HepG2 (cell line): ENCODE measurements at regions not wholly inside any gene's neighbourhood (a gene's known extent, or its start where the extent isn't known, plus 50 kb on each side); places are given as distances from the start of the nearest gene placed in this dataset.

ENCODE experiments used
- ATAC-seq: fragments of 200-7000 bp; cut with Tn5 transposase; 3 replicates; pipeline ENCODE4 v1.9.1; 2020; ENCODE audit warnings: mild to moderate bottlenecking, moderate library complexity
- BruUV-seq: library from RNA; stranded (reverse); fragments of 400-500 nt; replicated peaks from 2 replicates; lab custom pipeline; 2021; lab: Mats Ljungman, UMichigan
- CTCF ChIA-PET: fragments of 300-600 bp; formaldehyde crosslinking; extraction: SDS; loops from one replicate; lab custom pipeline; 2021; ENCODE audit warnings: low total read pairs, inconsistent platforms, low intra/inter-chr PET ratio; lab: Yijun Ruan, JAX
- POLR2A ChIA-PET: fragments of 350-600 bp; sonication (Branson Sonifier 250); formaldehyde crosslinking; loops from one replicate; lab custom pipeline; 2020; ENCODE audit warnings: antibody characterized with exemption, inconsistent platforms; lab: Yijun Ruan, JAX
- DNase-seq: peaks from one replicate; pipeline ENCODE4 v3.0.0-alpha.2; 2015; ENCODE audit warnings: low spot score
- FAIRE-seq: peaks from 3 replicates; lab custom pipeline; 2011; peaks lifted over from hg19 to GRCh38; lab: Jason Lieb, UNC
- H2AFZ ChIP-seq: one replicate; pipeline ENCODE4 v1.6.1; 2011; ENCODE audit warnings: low read length, inconsistent platforms
- H3K27ac ChIP-seq: fragments of 300-600 bp; 3 replicates; pipeline ENCODE4 v1.8.0; 2011; ENCODE audit warnings: mixed run types, mild to moderate bottlenecking, mixed read lengths, low read length, inconsistent platforms; ENCODE audit not compliant: insufficient read depth; ENCODE audit errors: extremely low read length
- H3K27me3 ChIP-seq, 2 experiments: fragments of 200-600 bp in 1 of 2; 2 replicates in 1 of 2; 3 replicates in 1 of 2; pipeline versions ENCODE4 v1.6.0 to v1.8.0; 2011; ENCODE audit warnings: low read length in 2 of 2, mild to moderate bottlenecking in 2 of 2, moderate library complexity in 2 of 2, inconsistent platforms in 1 of 2; ENCODE audit not compliant: insufficient read depth in 2 of 2, control insufficient read depth in 1 of 2
- H3K36me3 ChIP-seq, 2 experiments: fragments of 200-600 bp in 1 of 2; replicated peaks in 1 of 2; 2 replicates in 1 of 2; 3 replicates in 1 of 2; pipeline versions ENCODE4 v1.5.1 to v1.8.0; 2011; ENCODE audit warnings: low read length in 2 of 2, inconsistent platforms in 1 of 2; ENCODE audit not compliant: insufficient read depth in 2 of 2, control insufficient read depth in 1 of 2
- H3K4me1 ChIP-seq: 2 replicates; pipeline ENCODE4 v1.5.1; 2012; ENCODE audit warnings: low read length, inconsistent platforms; ENCODE audit not compliant: insufficient read depth
- H3K4me2 ChIP-seq: 2 replicates; pipeline ENCODE4 v1.6.0; 2011; ENCODE audit warnings: low read depth, low read length, inconsistent platforms
- H3K4me3 ChIP-seq, 3 experiments: fragments of 200-600 bp in 1 of 3; sonication (generic), shearing (Covaris generic) in 1 of 3; replicated peaks in 1 of 3; 2 replicates each; pipeline ENCODE4 v1.5.1; 2011 to 2016; ENCODE audit warnings: low read length in 3 of 3, inconsistent platforms in 2 of 3, low read depth in 2 of 3, mild to moderate bottlenecking in 2 of 3, control low read depth in 1 of 3, mixed read lengths in 1 of 3; ENCODE audit not compliant: insufficient read depth in 1 of 3
- H3K79me2 ChIP-seq: one replicate; pipeline ENCODE4 v1.6.1; 2011; ENCODE audit warnings: low read length, inconsistent platforms; ENCODE audit not compliant: insufficient read depth
- H3K9ac ChIP-seq: 2 replicates; pipeline ENCODE4 v1.6.0; 2011; ENCODE audit warnings: mild to moderate bottlenecking, low read depth, low read length, inconsistent platforms; ENCODE audit not compliant: insufficient read depth
- H3K9me3 ChIP-seq: 2 replicates; pipeline ENCODE4 v1.5.1; 2012; ENCODE audit warnings: mild to moderate bottlenecking, low read length
- H4K20me1 ChIP-seq: 2 replicates; pipeline ENCODE4 v1.6.0; 2011; ENCODE audit warnings: inconsistent platforms, mild to moderate bottlenecking, low read length, moderate library complexity; ENCODE audit not compliant: insufficient read depth
- ARID4A ChIP-seq: sonication (generic); formaldehyde crosslinking; IDR thresholded peaks from 2 replicates; pipeline ENCODE4 v1.5.0; 2020; ENCODE audit warnings: mild to moderate bottlenecking, missing genetic modification reagents, borderline replicate concordance
- CEBPG ChIP-seq: IDR thresholded peaks from 2 replicates; pipeline ENCODE4 v1.6.1; 2016
- MATR3 ChIP-seq: sonication (generic); formaldehyde crosslinking; IDR thresholded peaks from 2 replicates; pipeline ENCODE4 v1.4.0; 2020; ENCODE audit warnings: missing genetic modification reagents
- NR2C2 ChIP-seq: sonication (generic); formaldehyde crosslinking; IDR thresholded peaks from 2 replicates; pipeline ENCODE4 v1.4.0; 2020; ENCODE audit warnings: missing genetic modification reagents, mild to moderate bottlenecking, moderate library complexity, borderline replicate concordance
- POLR2AphosphoS2 ChIP-seq: IDR thresholded peaks from 2 replicates; pipeline ENCODE4 v1.6.1; 2011; ENCODE audit warnings: low read depth, low read length, improper control_type of control experiment
- ZNF160 ChIP-seq: sonication (generic); formaldehyde crosslinking; IDR thresholded peaks from 2 replicates; pipeline ENCODE4 v1.8.0; 2022; ENCODE audit warnings: mild to moderate bottlenecking, inconsistent platforms, missing genetic modification reagents
- ZNF18 ChIP-seq: sonication (generic); formaldehyde crosslinking; IDR thresholded peaks from 2 replicates; pipeline ENCODE4 v1.8.0; 2022; ENCODE audit warnings: mild to moderate bottlenecking, missing genetic modification reagents; ENCODE audit not compliant: insufficient replicate concordance
- ZNF24 ChIP-seq: fragments of 450-650 bp; IDR thresholded peaks from 2 replicates; pipeline ENCODE4 v1.6.1; 2017; ENCODE audit warnings: antibody characterized with exemption, mild to moderate bottlenecking
- ZNF639 ChIP-seq: conservative IDR thresholded peaks from 2 replicates; pipeline ENCODE4 v1.6.1; 2018; ENCODE audit warnings: missing genetic modification reagents
- ZNF652 ChIP-seq: IDR thresholded peaks from 2 replicates; pipeline ENCODE4 v1.6.1; 2016; ENCODE audit warnings: low read depth, borderline replicate concordance
- WGBS: methylation state at CpG from one replicate; pipeline ENCODE4 v1.1.6; 2017; ENCODE audit warnings: low lambda C conversion rate; 5-methylcytosine and 5-hydroxymethylcytosine counted together
- in situ Hi-C: cut with HindIII; loops from 2 replicates; pipeline ENCODE4 v1.10.0; 2017; ENCODE audit warnings: low pct_unique_long_range_greater_than_20kb; ENCODE audit not compliant: extremely low pct_ligation_motif_present
- intact Hi-C: fragments of 100-400 bp; cut with micrococcal nuclease; formaldehyde crosslinking; loops from one replicate; pipeline ENCODE4 v1.10.0; 2022; ENCODE audit not compliant: unreplicated experiment

- no peak overlapping the region for H3K4me2 ChIP-seq
- no peaks in the 10 kb centered on the region for H4K20me1 ChIP-seq
- BruUV-seq = no TSS peak
- ChIA-PET CTCF (no interaction called here), POLR2A (interaction anchor here (0.8 kb wide), 1 partner anchor 8 kb away, joined by 3 read pairs; no protein-coding TSS in a partner anchor)
- no peak overlapping the region for H3K4me3 ChIP-seq
- H3K9ac ChIP-seq = no peak overlapping the region
- in situ Hi-C loops (no loop called here), intact Hi-C loops (no loop called here)
- no peaks in the 10 kb centered on the region for H3K79me2 ChIP-seq
- no peaks in the 10 kb centered on the region for H3K9me3 ChIP-seq
- H3K27me3 ChIP-seq = no peaks in the 10 kb centered on the region
- H3K4me1 ChIP-seq = peaks cover 52% of the 10 kb centered on the region
- H2AFZ ChIP-seq = no peak overlapping the region
- H3K27ac ChIP-seq = no peak overlapping the region
- H3K36me3 ChIP-seq = no peaks in the 10 kb centered on the region
- DNase-seq (no peak), ATAC-seq (no peak), FAIRE-seq (no peak)
- TF ChIP-seq POLR2AphosphoS2 = no peak
- no peak for TF ChIP-seq ZNF24
- no peak for TF ChIP-seq ARID4A (CRISPR knock-in tag)
- TF ChIP-seq ZNF652 (CRISPR knock-in tag) = no peak
- TF ChIP-seq ZNF160 (CRISPR knock-in tag) = no peak
- no peak for TF ChIP-seq ZNF639
- TF ChIP-seq NR2C2 (CRISPR knock-in tag) = no peak
- no peak for TF ChIP-seq ZNF18 (CRISPR knock-in tag)
- no peak for TF ChIP-seq MATR3 (CRISPR knock-in tag)
- TF ChIP-seq CEBPG = no peak
- WGBS = 86% methylated on average over 7 of the region's 7 CpGs
Observed at GRCh38 chr14:50010752-50011151, 105.6 kb downstream of the VCPKMT start.
